Loucy (cell line): ENCODE measurements at regions not wholly inside any gene's neighbourhood (a gene's known extent, or its start where the extent isn't known, plus 50 kb on each side); places are given as distances from the start of the nearest gene placed in this dataset.

Source experiments
- CTCF ChIP-seq: fragments of 200-600 bp; sonication (generic); conservative IDR thresholded peaks from 2 replicates; pipeline ENCODE4 v1.5.1; 2014; ENCODE audit warnings: mild to moderate bottlenecking, antibody characterized with exemption, low read length
- EZH2phosphoT487 ChIP-seq: fragments of 200-600 bp; IDR thresholded peaks from 2 replicates; pipeline ENCODE4 v1.6.1; 2018; ENCODE audit warnings: antibody characterized with exemption, mild to moderate bottlenecking, moderate library complexity, borderline replicate concordance

- TF ChIP-seq CTCF (no peak), EZH2phosphoT487 (no peak)
Observed at GRCh38 chrX:45324941-45325340, 124.3 kb upstream of the DIPK2B start.
